DND-41 (cell line): ENCODE measurements at regions not wholly inside any gene's neighbourhood (a gene's known extent, or its start where the extent isn't known, plus 50 kb on each side); places are given as distances from the start of the nearest gene placed in this dataset.

ENCODE experiments used
- EZH2 ChIP-seq: IDR thresholded peaks from 3 replicates; pipeline ENCODE4 v1.6.1; 2012; ENCODE audit warnings: borderline replicate concordance, low read depth, mild to moderate bottlenecking, moderate library complexity, low read length, inconsistent platforms; ENCODE audit not compliant: severe bottlenecking
- TF ChIP-seq, protein P1 (sequence below): IDR thresholded peaks from 2 replicates; pipeline ENCODE4 v1.5.1; 2012; ENCODE audit warnings: borderline replicate concordance, low read length, moderate library complexity, mild to moderate bottlenecking; ENCODE audit not compliant: poor library complexity, severe bottlenecking; ENCODE audit errors: extremely low read depth

DNA sequence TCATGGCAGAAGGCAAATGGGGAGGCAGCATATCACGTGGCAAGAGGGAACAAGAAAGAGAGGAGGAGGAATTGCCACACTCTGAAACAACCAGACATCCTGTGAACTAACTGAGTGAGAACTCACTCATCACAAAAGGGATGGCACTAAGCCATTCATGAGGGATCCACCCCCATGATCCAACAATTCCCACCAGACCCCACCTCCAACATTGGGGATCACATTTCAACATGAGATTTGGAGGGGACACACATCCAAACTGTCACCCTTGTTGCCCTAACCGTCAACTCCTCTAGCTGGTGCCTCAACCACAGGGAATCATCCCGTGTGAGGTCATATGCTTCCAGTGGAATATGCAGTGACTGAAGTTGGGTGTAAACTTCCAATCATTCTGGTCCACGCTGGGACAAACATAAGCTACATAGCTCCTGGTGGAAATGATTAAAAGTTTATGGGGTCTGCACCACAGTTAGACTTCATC lies 62.5 kb downstream of the TEX13C start:
- TF ChIP-seq, protein P1, sequence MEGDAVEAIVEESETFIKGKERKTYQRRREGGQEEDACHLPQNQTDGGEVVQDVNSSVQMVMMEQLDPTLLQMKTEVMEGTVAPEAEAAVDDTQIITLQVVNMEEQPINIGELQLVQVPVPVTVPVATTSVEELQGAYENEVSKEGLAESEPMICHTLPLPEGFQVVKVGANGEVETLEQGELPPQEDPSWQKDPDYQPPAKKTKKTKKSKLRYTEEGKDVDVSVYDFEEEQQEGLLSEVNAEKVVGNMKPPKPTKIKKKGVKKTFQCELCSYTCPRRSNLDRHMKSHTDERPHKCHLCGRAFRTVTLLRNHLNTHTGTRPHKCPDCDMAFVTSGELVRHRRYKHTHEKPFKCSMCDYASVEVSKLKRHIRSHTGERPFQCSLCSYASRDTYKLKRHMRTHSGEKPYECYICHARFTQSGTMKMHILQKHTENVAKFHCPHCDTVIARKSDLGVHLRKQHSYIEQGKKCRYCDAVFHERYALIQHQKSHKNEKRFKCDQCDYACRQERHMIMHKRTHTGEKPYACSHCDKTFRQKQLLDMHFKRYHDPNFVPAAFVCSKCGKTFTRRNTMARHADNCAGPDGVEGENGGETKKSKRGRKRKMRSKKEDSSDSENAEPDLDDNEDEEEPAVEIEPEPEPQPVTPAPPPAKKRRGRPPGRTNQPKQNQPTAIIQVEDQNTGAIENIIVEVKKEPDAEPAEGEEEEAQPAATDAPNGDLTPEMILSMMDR = no peak
- no peak for TF ChIP-seq EZH2
